ENCODE measurements at regions not wholly inside any gene's neighbourhood (a gene's known extent, or its start where the extent isn't known, plus 50 kb on each side); places are given as distances from the start of the nearest gene placed in this dataset.

- intact Hi-C loops (cut with DNase I) = no loop called here
Observed at GRCh38 chr13:103156346-103156998, 90.3 kb upstream of the SLC10A2 start.

DNA sequence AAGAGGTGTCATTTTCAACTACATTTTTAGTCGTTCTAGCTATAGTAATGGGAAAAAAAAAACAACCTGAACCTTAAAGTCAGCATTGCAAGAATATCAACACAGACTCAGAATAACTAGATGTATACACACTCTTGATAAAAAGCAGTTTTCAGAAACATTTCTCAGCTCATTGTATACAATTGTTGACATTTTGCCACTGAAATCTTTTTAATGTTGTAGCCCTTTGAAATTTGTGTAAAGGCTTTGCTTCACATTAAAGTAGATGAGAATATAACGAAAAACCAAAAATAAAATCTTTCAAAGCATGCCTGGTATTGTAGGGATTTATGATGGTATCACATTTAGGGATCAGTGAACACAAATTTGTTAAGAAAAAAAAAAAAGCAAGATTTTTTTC lies 87.2 kb upstream of the SLC10A2 start:
- intact Hi-C loops (cut with DNase I) = no loop called here
- no peak for DNase-seq (ENCODE audit: low spot score)

More at GRCh38 chr13:103156346-103156998, 90.3 kb upstream of the SLC10A2 start:
- no peak for DNase-seq (ENCODE audit: low spot score)

DNA sequence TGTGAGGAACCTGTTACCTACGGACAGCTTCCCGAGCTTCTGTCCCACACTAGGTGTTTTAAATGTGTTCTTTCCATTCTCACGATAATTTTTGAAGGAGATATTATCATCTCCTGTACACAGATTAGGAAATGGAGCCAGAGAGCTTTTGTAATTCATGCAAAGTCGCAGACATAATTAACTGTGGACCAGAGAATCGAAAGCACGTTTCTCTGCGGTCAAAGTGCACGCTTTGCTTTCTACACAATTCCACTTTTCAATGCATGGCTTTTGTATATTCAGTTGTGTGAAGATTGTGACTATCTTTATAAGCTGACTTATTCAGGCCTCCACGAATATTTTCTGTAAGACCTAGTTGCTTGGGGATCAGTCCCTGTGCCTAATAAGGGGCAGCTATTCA lies 81.7 kb upstream of the SLC10A2 start:
- intact Hi-C loops (cut with DNase I) = no loop called here
- DNase-seq (ENCODE audit: low spot score) = no peak

DNA sequence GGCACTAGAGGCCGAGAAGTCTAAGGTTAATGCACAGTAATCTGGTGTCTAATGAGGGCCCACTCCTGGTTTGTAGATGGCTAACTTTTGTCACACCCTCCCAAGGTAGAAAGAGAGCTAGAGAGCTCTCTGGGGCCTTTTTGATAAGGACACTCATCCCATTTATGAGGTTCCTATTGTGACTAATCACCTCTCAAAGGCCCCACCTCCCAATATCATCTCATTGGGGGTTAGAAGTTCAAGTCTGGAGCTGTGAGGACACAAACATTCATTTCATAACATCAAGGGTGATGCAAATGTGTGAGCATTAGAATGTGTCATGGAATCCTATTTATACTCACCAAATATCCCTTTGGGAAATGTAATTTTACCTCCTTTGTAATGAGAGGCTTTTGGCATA lies 79.2 kb upstream of the SLC10A2 start:
- intact Hi-C loops (cut with DNase I) = no loop called here
- no peak for DNase-seq (ENCODE audit: low spot score)

DNA sequence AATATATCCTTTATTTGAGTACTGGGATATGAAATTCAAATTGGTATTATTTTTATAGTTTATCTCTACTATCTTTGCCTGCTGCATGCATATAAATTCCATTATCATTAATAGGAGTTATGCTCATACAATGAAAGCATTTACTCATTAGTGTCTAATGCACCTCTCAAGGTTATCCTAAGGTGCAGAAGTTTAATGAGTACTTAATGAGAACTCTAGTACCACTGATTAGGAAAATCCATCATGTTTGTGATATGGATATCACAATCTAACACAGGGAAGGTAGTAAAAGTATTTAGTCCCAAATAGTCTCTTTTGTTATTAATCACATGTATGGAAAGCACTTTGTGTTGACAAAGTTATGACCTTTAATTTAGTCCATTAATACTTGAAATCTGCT lies 77.2 kb upstream of the SLC10A2 start:
- DNase-seq (ENCODE audit: low spot score) = no peak
- intact Hi-C loops (cut with DNase I) = no loop called here

DNA sequence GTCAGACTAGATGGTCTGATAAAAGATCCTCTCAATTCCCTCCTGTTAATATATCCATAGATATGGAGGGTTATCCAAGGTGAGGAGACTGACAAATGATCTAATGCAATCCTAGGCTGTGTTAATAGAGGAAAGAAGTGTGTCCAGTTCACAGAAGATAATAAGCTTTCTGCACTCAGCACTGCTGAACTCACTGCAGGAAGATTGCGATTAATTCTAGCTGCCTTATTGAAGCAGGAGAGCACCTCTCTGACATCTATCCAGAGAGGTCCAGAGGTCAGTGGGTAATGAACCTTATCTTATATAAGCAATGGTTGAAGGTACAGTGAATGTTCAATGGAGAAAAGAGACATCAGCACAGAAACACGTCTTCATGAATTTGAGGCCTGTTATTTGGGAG lies 75.9 kb upstream of the SLC10A2 start:
- DNase-seq (ENCODE audit: low spot score) = no peak
- intact Hi-C loops (cut with DNase I) = no loop called here

DNA sequence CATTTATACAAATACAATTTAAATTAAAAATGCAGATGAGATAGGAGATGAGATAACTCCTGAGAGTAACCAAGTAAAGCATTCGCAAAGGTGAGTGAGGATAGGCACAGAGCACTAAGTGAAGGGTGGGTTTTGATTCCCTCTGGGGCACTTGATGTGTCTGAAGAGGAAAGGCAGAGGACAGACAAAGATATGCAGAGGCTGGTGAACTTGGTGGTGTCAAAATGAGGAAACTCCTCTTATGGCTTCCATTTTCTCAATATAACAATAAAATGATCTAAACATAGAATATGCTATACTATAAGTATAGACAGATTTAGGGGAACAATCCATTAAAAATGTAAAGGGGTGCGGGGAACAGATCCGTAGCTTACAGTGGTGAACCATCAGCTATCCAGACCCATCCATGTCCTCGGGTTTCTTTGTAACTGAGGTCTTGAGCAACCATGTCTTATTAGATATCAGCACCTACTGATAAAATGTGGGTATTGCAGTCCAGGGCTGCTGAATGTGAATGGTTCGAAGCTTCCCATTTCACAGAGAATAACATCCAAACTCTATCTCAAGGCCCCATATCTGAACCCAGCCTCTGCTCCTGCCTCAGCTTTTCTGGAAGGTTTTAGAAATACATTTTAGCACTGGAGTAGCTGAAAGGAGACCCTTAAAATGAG lies 73.9 kb upstream of the SLC10A2 start:
- intact Hi-C loops (cut with DNase I) = no loop called here
- no peak for DNase-seq (ENCODE audit: low spot score)

DNA sequence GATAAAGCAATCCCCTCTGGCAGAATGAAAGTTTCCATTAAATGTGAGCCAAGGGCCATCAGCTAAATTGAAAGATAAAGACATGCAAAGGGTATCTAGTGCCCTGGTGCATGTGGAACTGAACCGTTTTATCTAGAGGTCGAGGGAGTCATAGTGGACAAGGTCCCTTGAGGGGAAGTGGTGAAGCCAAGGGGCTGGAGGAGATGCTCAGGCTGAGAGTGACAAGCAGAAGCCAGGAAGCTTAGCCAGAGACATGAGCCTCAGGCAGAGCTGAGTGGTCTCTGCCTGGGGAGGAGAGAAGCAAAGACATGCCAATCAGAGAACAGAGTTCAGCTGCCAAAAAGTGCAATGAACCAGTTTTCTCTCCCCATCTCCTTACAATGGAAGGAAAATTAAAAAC lies 68.1 kb upstream of the SLC10A2 start:
- intact Hi-C loops (cut with DNase I) = no loop called here
- no peak for DNase-seq (ENCODE audit: low spot score)

GRCh38 chr13:103133556-103133955 lies 67.3 kb upstream of the SLC10A2 start:
- intact Hi-C loops (cut with DNase I) = no loop called here
- DNase-seq (ENCODE audit: low spot score) = no peak

DNA sequence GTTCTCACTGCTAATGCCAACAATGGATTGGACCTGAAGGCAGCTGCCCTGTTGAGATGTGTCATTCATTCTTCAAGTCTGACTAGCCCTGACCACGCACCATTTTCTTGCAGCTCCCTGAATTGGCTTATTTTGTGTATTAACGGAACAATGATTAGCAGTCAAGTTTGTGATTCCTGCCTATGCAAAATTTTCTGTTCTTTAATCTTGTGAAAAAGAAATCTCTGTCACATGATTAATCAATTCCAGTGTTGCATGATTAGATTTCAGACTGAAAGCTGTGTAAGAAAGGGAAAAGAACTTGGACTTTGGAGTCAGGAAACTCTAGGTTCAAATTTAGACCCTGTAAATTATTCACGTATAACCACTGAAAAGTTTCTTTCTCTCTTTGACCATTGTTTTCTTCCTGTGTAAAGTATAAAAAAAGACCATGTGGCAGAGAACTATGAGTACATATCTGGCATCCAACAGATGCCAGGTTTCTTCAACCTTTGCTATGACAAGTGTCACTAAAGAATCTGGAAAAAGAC lies 64.5 kb upstream of the SLC10A2 start:
- intact Hi-C loops (cut with DNase I) = no loop called here
- no peak for DNase-seq (ENCODE audit: low spot score)

DNA sequence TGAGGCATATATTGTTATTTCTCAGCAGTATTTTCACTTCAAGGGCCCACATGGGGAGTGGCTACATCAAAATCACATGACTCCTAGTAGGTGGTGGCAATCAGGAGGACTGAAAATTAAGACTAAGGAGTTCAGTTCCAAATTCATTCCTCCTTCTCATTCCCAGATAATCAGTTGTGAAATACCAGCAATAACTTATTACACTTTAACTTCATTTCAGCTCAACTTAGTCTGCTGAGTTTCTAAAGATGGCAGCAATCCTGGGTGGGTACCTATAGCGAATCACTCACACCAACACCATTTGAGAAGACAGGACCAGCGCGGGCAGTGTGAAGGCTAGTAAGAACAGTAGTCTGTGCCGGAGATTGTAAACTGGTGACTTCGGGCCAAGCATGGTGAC lies 63.9 kb upstream of the SLC10A2 start:
- DNase-seq (ENCODE audit: low spot score) = no peak
- intact Hi-C loops (cut with DNase I) = no loop called here

All from cardiac septum (tissue), 1 donor.